Brain microvascular endothelial cell (primary cell): ENCODE measurements at regions not wholly inside any gene's neighbourhood (a gene's known extent, or its start where the extent isn't known, plus 50 kb on each side); places are given as distances from the start of the nearest gene placed in this dataset.

ENCODE experiments used
- DNase-seq: peaks from one replicate; pipeline ENCODE4 v3.0.0-alpha.2; 2020
- H3K27ac ChIP-seq: fragments of 250-450 bp; sonication (Bioruptor Pico); 2 replicates; pipeline ENCODE4 v1.5.1; 2020; ENCODE audit warnings: mild to moderate bottlenecking, moderate library complexity
- H3K27me3 ChIP-seq: fragments of 250-450 bp; sonication (Bioruptor Pico); replicated peaks from 2 replicates; pipeline ENCODE4 v1.5.1; 2020; ENCODE audit warnings: mild to moderate bottlenecking
- H3K36me3 ChIP-seq: fragments of 250-450 bp; sonication (Bioruptor Pico); replicated peaks from 2 replicates; pipeline ENCODE4 v1.5.1; 2020; ENCODE audit warnings: mild to moderate bottlenecking
- H3K4me3 ChIP-seq: 2 replicates; pipeline ENCODE4 v1.5.1; 2011; ENCODE audit warnings: low read depth, mild to moderate bottlenecking, control low read depth, low read length, moderate library complexity
- in situ Hi-C: cut with HindIII; loops from 2 replicates; pipeline ENCODE4 v1.10.0; 2017; ENCODE audit warnings: low sequenced_read_pairs, low pct_ligation_motif_present
- TF ChIP-seq, protein P1 (sequence below): IDR thresholded peaks from 2 replicates; pipeline ENCODE4 v1.5.1; 2011; ENCODE audit warnings: low read depth, mild to moderate bottlenecking, moderate library complexity, low read length, control low read depth, inconsistent platforms; ENCODE audit errors: missing control alignments

DNA sequence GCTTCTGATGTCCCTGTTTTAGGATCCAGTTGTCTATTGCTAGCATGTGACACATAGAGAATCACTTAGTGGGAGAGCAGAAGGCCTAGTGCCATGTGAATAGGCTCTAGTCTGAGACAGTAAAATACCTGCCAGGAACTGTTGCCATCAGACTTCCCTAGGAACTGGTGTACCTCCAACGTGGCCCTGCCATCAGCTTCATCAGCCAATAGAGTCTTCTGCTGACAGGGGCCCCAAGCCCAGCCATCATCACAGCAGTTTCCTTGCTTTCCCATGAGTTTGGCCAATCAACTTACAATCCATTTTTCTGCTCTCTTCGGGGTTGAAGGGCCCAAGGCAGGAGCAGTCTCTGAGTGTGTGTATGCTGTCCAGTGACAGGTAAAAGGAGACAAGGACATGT is 128.4 kb upstream of the ADRA1B start:
- TF ChIP-seq, protein P1, sequence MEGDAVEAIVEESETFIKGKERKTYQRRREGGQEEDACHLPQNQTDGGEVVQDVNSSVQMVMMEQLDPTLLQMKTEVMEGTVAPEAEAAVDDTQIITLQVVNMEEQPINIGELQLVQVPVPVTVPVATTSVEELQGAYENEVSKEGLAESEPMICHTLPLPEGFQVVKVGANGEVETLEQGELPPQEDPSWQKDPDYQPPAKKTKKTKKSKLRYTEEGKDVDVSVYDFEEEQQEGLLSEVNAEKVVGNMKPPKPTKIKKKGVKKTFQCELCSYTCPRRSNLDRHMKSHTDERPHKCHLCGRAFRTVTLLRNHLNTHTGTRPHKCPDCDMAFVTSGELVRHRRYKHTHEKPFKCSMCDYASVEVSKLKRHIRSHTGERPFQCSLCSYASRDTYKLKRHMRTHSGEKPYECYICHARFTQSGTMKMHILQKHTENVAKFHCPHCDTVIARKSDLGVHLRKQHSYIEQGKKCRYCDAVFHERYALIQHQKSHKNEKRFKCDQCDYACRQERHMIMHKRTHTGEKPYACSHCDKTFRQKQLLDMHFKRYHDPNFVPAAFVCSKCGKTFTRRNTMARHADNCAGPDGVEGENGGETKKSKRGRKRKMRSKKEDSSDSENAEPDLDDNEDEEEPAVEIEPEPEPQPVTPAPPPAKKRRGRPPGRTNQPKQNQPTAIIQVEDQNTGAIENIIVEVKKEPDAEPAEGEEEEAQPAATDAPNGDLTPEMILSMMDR: no peak
- H3K4me3 ChIP-seq: no peak overlapping the region
- H3K36me3 ChIP-seq: no peaks in the 10 kb centered on the region
- no peaks in the 10 kb centered on the region for H3K27me3 ChIP-seq
- in situ Hi-C loops: no loop called here
- DNase-seq: no peak
- H3K27ac ChIP-seq: no peak overlapping the region

DNA sequence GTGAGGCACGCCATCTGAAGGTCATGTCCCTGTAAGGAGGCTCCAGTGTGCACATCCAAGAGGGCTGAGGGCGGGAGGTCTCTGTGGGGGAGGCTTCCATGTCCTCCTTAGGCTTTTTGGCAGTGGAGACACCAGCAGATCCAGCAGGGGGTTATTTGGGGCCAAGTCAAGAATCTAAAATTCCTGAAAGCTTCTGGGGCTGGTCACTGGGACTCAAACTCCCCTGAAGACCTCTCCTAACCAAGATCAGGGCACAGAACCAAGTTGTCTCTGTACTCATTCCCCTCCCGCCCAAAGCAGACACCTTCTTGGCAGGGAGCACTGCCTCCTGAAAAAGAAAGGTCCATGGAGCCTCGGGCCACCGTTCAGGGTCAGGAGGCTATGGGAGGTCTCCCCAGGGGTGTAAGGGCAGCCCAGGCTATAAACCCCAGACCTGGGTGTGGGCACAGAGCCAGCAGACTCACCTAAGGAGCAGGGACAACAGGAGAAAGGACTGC is 127.4 kb upstream of the ADRA1B start:
- in situ Hi-C loops: no loop called here
- Histone ChIP-seq H3K27me3 (no peaks in the 10 kb centered on the region), H3K4me3 (no peak overlapping the region), H3K27ac (no peak overlapping the region), H3K36me3 (no peaks in the 10 kb centered on the region)
- TF ChIP-seq, protein P1: no peak
- DNase-seq: no peak

DNA sequence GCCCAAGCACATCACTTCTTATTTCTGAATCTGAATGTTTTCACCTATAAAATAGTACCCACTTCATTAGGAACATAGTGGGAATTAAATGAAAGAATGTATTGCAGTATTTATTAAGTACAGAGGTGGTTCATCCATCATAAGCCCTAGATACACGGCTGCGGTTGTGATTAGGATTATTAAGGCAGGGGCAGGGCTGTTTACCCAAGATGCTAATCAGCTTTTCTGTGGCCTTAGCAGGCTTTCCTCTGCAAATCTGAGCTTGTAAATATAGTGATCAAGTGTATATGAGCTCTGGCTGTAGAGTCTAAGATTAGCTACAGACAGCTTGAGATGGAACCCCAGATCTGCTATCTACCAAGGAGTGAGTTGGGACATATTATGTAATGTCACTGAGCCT is 124.1 kb upstream of the ADRA1B start:
- DNase-seq: no peak
- Histone ChIP-seq H3K36me3 (no peaks in the 10 kb centered on the region), H3K4me3 (no peak overlapping the region), H3K27me3 (no peaks in the 10 kb centered on the region), H3K27ac (no peak overlapping the region)
- TF ChIP-seq, protein P1: no peak
- in situ Hi-C loops: no loop called here

DNA sequence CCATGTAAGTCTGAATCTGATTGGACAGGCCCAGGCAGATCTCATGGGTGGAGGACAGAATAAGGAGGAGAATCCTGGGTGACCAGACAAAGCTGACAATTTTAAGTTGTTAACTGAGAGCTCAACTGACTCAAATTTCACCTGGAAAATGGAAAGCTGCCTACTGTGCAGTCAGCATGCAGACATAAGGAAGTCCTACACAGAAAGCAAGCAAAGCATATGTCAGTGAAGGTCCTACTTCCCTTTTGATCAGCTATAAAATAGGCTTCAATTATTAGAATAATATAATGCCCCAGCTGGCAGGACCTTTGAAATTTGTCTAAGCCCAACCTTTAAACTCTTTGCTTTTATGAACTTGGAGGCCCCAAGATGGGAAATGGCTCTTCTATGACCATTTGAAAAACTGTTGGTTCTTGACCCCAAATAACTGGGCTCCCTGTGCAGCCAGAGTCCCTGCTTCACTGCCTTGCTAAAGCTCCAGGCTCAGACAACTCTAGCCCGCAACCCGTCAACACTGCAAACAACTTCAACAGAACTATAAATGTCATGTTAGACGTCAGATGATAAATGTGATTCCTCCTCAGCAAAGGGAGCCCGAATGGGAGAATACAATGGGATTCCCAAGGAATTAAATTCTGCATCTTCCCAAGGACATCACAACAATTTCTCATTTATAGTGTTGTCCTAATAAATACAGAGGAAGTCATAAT is 118.9 kb upstream of the ADRA1B start:
- in situ Hi-C loops: no loop called here
- DNase-seq: no peak
- TF ChIP-seq, protein P1: no peak
- Histone ChIP-seq H3K27ac (no peak overlapping the region), H3K27me3 (no peaks in the 10 kb centered on the region), H3K4me3 (no peak overlapping the region), H3K36me3 (no peaks in the 10 kb centered on the region)

DNA sequence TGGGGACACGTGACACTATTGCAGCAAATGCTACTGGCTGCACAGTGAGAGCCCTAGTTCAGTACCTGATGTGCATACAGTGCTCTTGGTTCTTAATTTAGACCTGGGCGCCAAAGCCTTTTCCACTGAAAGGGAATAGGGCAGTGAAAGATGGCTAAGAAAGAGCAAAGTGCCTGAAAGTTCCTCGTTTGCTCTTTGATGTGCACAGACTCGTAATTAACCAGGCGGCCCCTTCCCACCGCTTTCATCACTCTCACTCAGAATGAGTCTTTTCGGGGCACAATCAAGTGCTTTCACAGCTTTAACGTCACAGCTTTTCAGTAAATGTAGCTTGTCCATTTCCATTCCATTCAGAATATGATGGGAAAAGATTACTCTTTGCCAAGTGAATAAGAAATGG is 116.6 kb upstream of the ADRA1B start:
- no peak overlapping the region for H3K27ac ChIP-seq
- in situ Hi-C loops: no loop called here
- H3K4me3 ChIP-seq: no peak overlapping the region
- TF ChIP-seq, protein P1: no peak
- H3K36me3 ChIP-seq: no peaks in the 10 kb centered on the region
- no peak for DNase-seq
- H3K27me3 ChIP-seq: no peaks in the 10 kb centered on the region
